ENCODE measurements at regions not wholly inside any gene's neighbourhood (a gene's known extent, or its start where the extent isn't known, plus 50 kb on each side); places are given as distances from the start of the nearest gene placed in this dataset.

DNA sequence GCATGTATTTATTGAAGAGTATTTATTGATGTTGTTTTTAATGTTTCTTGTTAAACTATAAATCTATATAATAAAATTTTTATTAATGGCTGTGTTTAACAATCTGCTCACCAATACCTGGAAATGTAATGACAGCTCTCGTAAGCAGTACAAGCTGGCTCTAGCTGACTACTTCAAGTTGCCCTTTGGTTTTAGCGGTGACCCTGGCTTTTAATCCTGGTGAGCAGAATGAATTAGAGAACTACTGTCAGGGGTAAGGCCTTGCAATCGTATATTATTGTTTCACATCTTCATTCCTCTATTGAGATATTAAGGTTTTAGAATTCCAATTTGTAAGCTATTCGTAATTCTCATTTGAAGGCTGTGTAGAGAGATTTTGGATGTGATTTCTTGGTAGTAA is 372.2 kb downstream of the METTL15 start:
- intact Hi-C loops (cut with DNase I; ENCODE audit: low total_unique reads) (no loop called here), in situ Hi-C loops (cut with MboI; ENCODE audit: low sequenced_read_pairs in 4 of 4) (no loop called here)
- H3K27me3 ChIP-seq, result no peaks in the 10 kb centered on the region
- no peak overlapping the region for H3K4me3 ChIP-seq
- DNase-seq (no peak), ATAC-seq (no peak)
- TF ChIP-seq, protein P1, sequence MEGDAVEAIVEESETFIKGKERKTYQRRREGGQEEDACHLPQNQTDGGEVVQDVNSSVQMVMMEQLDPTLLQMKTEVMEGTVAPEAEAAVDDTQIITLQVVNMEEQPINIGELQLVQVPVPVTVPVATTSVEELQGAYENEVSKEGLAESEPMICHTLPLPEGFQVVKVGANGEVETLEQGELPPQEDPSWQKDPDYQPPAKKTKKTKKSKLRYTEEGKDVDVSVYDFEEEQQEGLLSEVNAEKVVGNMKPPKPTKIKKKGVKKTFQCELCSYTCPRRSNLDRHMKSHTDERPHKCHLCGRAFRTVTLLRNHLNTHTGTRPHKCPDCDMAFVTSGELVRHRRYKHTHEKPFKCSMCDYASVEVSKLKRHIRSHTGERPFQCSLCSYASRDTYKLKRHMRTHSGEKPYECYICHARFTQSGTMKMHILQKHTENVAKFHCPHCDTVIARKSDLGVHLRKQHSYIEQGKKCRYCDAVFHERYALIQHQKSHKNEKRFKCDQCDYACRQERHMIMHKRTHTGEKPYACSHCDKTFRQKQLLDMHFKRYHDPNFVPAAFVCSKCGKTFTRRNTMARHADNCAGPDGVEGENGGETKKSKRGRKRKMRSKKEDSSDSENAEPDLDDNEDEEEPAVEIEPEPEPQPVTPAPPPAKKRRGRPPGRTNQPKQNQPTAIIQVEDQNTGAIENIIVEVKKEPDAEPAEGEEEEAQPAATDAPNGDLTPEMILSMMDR (IDR thresholded peaks at IDR 0.05 in 4 of 5, conservative IDR thresholded peaks at IDR 0.05 in 1 of 5), result no peak
- TF ChIP-seq POLR2A (IDR thresholded peaks at IDR 0.05), result no peak
- H3K9me3 ChIP-seq, result no peaks in the 10 kb centered on the region
- H3K36me3 ChIP-seq, result no peaks in the 10 kb centered on the region
- no peak overlapping the region for H3K27ac ChIP-seq
- no peaks in the 10 kb centered on the region for H3K4me1 ChIP-seq

DNA sequence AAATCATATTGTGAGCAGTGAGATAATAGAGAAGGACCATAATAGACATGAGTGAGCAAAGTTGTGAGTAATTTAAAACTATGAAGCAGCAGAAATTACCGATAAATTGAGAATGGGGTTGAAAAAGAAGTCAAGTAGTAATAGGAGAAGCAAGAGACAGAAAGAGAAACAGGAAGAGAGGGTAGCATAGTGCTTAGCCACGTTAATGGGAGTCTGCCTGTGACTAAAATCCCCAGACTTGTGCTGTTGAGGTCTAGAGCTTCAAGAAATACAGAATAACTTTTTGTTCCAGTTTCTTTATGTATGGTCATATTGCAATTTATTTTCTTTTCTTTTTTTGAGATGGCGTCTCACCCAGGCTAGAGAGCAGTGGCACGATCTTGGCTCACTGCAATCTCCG is 368.7 kb downstream of the METTL15 start:
- no peak for ATAC-seq
- in situ Hi-C loops (cut with MboI; ENCODE audit: low sequenced_read_pairs in 4 of 4), result no loop called here
- Histone ChIP-seq H3K27me3 (no peaks in the 10 kb centered on the region), H3K9me3 (no peaks in the 10 kb centered on the region), H3K36me3 (no peaks in the 10 kb centered on the region), H3K27ac (no peak overlapping the region), H3K4me3 (no peak overlapping the region), H3K4me1 (no peaks in the 10 kb centered on the region)
- TF ChIP-seq POLR2A (IDR thresholded peaks at IDR 0.05), result no peak
- TF ChIP-seq, protein P1 (IDR thresholded peaks at IDR 0.05 in 4 of 5, conservative IDR thresholded peaks at IDR 0.05 in 1 of 5), result no peak
- intact Hi-C loops (cut with DNase I; ENCODE audit: low total_unique reads), result no loop called here
- no peak for DNase-seq

DNA sequence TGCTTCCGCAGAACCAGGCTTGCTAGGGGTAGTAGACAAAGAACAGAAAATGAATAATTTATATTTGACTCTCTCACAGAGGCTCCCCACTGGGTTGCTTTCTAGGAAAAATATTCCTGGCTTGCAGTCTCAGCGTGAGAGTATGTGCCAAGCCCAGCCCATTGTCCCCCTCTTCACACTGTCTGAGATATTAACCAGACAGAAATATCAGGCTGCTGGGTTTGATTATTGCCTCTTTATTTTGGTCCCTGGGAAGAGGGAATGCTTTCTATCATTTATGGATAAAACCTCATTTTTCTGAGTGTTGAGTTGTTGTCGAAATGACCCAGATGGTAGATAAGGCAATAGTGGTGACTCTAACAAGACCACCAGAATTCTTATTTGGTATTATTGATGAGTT is 367.9 kb downstream of the METTL15 start:
- H3K27me3 ChIP-seq, result no peaks in the 10 kb centered on the region
- no peak overlapping the region for H3K27ac ChIP-seq
- H3K9me3 ChIP-seq, result no peaks in the 10 kb centered on the region
- DNase-seq, result no peak
- intact Hi-C loops (cut with DNase I; ENCODE audit: low total_unique reads), result no loop called here
- ATAC-seq, result no peak
- no peaks in the 10 kb centered on the region for H3K4me1 ChIP-seq
- in situ Hi-C loops (cut with MboI; ENCODE audit: low sequenced_read_pairs in 4 of 4), result no loop called here
- H3K36me3 ChIP-seq, result no peaks in the 10 kb centered on the region
- no peak overlapping the region for H3K4me3 ChIP-seq
- TF ChIP-seq POLR2A (IDR thresholded peaks at IDR 0.05), result no peak
- TF ChIP-seq, protein P1 (IDR thresholded peaks at IDR 0.05 in 4 of 5, conservative IDR thresholded peaks at IDR 0.05 in 1 of 5), result no peak

DNA sequence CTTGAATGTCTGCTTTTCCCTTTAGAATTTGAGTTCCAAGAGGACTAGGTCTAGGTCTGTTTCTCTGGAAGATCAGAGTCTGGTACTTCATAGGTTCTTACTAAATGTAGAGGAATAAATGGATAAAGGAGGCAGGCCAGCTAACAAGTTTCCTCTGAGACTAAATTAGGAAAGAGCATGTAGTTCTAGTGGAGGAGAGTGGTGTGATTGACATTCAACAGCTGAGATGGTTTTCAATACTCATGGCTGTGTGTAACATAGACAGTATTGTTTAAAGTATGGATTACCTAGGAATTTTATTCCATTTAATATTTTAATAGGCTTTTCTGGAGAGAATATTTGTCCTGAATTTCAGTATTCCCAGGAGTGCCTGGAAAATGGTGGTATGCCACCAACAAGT is 364.7 kb downstream of the METTL15 start:
- ATAC-seq (no peak), DNase-seq (no peak)
- TF ChIP-seq, protein P1 (IDR thresholded peaks at IDR 0.05 in 4 of 5, conservative IDR thresholded peaks at IDR 0.05 in 1 of 5), result no peak
- TF ChIP-seq POLR2A (IDR thresholded peaks at IDR 0.05), result no peak
- Histone ChIP-seq H3K27ac (no peak overlapping the region), H3K36me3 (no peaks in the 10 kb centered on the region), H3K9me3 (no peaks in the 10 kb centered on the region), H3K4me1 (no peaks in the 10 kb centered on the region), H3K27me3 (no peaks in the 10 kb centered on the region), H3K4me3 (no peak overlapping the region)
- intact Hi-C loops (cut with DNase I; ENCODE audit: low total_unique reads) (no loop called here), in situ Hi-C loops (cut with MboI; ENCODE audit: low sequenced_read_pairs in 4 of 4) (no loop called here)

DNA sequence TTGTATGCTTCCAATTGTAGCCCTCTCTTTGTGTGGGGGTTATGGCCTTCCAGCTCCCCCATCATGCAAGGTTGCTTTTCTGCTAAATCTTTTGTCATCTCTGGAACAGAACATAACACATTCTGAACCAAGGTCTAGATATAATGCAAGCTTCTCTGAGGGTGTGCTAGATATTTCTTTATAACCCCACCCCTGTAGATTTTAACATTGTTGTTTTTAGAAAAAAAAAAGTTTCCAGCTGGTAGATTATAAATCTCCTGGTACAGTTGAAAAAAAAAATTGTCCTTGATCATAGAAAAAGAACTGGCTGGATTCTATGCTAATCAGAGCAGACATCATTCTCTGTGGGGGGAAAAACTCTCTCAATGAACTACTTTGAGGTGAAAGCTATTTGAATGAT is 363.3 kb downstream of the METTL15 start:
- intact Hi-C loops (cut with DNase I; ENCODE audit: low total_unique reads) (no loop called here), in situ Hi-C loops (cut with MboI; ENCODE audit: low sequenced_read_pairs in 4 of 4) (no loop called here)
- no peak overlapping the region for H3K4me3 ChIP-seq
- TF ChIP-seq POLR2A (IDR thresholded peaks at IDR 0.05), result no peak
- TF ChIP-seq, protein P1 (IDR thresholded peaks at IDR 0.05 in 4 of 5, conservative IDR thresholded peaks at IDR 0.05 in 1 of 5), result no peak
- no peaks in the 10 kb centered on the region for H3K36me3 ChIP-seq
- no peaks in the 10 kb centered on the region for H3K27me3 ChIP-seq
- H3K4me1 ChIP-seq, result no peaks in the 10 kb centered on the region
- no peak for ATAC-seq
- no peak for DNase-seq
- no peak overlapping the region for H3K27ac ChIP-seq
- H3K9me3 ChIP-seq, result no peaks in the 10 kb centered on the region
